SIG-M5 treated with dmso at 0.1 percent for 504 hours (cell line): ENCODE measurements at regions not wholly inside any gene's neighbourhood (a gene's known extent, or its start where the extent isn't known, plus 50 kb on each side); places are given as distances from the start of the nearest gene placed in this dataset.
A peak's percentile ranks its signal among the peaks of the same experiment; 100 is the strongest.

ENCODE experiments used
- DNase-seq: peaks from one replicate; lab custom pipeline; 2025; ENCODE audit not compliant: unreplicated experiment; lab: John Stamatoyannopoulos, UW

DNA sequence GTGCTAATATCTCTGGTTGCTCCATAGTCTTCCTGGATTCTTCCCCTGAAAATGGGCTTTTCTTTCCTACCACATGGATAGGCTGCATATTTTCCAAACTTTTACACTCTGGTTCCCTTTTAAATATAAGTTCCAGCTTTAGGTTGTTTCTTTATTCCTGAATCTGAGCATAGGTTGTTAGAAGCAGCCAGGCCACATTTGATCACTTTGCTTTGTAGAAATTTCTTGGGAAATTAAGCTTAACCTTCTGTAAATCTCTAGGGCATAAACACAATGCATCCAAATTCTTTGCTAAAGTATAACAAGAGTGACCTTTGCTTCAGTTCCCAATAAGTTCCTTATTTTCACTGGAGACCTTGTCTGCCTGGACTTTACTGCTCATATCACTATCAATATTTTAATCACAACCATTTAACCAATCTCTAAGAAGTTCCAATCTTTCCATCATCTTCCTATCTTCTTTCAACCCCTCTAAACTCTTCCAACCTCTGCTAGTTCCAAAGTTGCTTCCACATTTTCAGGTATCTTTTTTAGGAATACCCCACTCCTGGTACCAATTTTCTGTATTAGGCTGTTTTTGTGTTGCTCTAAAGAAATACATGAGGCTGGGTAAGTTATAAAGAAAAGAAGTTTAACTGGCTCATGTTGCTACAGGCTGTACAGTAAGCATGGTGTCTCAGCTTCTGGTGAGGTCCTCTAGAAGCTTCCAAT is 389.6 kb upstream of the HS6ST1 start:
- DNase-seq: no peak

DNA sequence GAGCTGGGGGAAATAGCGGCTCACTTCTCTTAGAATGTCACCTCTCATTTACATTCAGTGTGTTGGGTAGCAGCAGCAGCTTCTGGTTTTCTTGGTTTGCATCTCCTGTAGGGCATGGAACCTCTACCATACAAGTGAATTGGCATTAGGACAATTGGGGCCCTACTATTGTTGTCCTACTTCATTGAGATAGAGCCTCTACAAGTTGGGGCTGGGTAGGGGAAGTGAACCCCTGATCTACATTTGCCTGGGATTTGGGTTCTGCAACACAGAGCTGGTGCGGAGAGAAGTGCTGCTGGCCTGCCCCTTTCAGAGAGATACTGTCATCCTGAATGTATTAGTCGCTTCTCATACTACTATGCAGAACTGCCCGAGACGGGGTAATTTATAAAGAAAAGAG is 391.6 kb upstream of the HS6ST1 start:
- no peak for DNase-seq

DNA sequence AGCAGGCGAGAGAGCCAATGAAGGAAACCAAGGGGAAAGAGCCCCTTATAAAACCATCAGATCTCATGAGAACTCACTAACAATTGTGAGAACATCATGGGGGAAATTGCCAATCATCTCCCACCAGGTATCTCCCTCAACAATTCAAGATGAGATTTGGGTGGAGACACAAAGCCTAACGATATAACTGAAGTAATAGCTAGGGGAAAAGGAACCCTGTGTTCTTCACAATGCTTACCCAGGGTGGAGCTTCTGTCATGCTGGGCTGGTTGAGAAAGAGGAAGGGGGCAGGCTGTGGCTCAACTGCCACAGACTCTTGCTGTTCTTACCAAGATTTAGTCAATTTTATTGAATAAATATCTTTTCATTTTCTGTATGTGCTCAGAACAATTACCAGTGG is 392.1 kb upstream of the HS6ST1 start:
- DNase-seq: peak; percentile 41

DNA sequence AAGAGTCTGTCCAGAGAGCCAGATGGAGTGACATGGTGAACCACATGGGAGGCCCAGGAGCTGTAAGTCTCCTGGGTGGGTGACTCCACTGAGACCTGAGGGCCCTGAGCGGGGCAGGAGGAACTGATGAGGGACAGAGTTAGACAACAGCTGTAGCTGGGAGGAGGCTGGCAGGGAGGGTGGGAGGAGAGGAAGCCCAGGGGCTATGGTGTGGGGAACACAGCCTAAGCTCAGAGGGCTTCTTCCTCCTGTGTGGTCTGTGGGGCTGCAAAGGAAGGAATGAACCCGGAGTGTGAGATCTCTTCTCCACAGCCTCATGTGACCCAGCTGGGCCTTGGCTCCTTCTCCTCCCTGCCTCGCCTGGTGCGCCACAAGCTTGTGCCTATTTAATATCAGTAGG is 395.6 kb upstream of the HS6ST1 start:
- DNase-seq: no peak

DNA sequence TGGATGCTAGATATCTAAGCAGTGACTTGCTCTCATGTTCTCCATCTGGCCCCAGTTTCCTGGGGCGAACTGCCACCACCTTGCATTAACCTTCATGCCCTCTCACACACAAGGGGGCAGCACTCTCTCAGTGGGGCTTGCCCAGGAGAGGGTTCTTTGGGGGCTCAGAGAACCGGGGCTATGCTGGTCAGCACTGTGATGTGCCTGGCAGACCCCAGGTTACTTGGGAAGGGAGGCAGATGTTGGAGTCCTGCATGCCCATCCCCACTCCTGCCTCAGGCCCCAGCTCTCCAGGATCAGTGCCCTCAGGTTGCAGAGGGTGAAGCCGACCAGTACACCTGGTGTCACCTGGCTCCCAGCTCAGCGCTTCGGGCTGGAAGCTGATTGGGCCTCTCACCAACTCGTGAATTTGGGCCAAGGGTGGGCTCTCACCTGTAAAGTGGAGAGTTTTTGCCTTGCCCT is 396.2 kb upstream of the HS6ST1 start:
- no peak for DNase-seq

DNA sequence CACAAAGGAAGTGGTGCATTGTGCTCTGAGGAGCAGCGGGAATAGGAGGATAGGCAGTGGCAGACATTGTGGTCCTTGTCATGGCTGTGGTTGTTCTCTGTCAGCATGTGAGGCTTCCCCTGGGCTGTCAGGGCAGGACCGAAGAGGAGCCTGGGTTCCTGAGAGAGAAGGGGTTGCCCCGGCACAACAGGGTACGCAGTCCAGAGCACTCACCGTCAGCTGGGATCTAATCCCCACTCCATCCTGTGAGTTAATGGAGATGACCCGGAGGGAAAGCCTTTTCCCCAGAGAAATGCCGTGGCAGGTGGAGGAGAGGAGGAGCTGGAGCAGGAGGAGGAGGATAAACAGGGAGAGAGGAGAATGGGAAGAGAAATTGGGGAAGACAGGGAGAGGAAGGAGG is 396.7 kb upstream of the HS6ST1 start:
- DNase-seq: no peak

DNA sequence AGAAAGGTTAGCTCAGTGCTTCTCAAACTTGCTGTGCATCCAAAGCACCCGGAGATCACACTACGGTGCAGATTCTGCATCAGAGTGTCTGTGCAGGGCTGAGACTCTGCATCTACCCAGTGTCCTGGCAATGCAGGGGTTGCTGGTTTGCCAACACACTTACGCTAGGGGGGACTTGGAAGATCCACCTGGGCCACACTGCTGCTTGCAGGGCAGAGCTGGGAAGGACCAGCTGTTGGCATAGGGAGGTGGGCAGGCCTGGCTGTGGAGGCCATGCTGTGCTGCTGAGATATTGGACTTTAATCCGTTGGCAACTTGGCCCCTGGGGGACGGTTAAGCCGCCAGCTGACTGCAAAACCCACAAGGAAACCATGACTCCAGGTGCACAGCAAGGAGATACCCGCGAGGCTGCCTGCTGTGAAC is 397.6 kb upstream of the HS6ST1 start:
- no peak for DNase-seq

DNA sequence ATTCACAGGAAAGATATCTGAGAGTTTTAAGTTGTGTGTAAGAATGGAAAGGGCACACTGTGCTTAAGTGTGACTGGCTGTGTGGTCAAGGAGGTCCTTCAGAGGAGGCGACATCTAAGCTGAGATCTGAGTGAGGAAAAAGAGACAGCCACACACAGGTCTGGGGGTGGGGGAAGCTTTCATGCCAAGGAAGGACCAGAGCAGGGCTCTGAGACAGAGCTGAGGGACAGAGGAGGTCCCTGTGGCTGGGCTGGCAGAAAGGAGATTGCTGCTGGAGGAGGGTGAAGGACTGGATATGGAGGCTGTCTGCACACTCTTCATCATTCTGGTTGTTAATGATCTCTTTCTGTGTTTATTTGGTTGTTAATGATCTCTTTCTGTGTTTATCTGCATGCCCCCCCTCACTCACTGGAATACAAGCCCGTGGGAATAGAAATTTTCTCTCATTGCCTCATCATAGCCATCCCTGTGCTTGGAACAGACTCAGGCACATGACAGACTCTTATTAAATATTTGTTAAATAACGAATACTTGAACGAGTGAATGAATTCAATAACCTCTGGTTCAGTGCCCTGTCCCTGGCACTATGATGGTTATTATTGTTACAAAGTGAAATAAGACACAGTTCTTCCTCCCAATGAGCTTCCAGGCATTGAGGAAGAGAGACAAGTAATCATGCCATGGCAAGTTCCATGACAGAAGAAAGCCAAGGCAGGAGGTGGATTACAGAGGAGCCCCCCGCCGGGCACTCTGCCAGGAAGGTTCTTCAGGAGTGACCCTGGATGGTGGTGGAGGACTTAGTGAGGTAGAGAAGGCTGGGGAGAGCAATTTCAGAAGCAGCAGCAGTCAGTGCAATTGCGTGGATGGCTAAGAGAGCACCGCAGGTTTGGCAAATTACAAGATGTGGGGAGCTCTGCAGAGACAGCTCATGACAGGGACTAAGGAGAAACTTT is 399.4 kb upstream of the HS6ST1 start:
- no peak for DNase-seq

DNA sequence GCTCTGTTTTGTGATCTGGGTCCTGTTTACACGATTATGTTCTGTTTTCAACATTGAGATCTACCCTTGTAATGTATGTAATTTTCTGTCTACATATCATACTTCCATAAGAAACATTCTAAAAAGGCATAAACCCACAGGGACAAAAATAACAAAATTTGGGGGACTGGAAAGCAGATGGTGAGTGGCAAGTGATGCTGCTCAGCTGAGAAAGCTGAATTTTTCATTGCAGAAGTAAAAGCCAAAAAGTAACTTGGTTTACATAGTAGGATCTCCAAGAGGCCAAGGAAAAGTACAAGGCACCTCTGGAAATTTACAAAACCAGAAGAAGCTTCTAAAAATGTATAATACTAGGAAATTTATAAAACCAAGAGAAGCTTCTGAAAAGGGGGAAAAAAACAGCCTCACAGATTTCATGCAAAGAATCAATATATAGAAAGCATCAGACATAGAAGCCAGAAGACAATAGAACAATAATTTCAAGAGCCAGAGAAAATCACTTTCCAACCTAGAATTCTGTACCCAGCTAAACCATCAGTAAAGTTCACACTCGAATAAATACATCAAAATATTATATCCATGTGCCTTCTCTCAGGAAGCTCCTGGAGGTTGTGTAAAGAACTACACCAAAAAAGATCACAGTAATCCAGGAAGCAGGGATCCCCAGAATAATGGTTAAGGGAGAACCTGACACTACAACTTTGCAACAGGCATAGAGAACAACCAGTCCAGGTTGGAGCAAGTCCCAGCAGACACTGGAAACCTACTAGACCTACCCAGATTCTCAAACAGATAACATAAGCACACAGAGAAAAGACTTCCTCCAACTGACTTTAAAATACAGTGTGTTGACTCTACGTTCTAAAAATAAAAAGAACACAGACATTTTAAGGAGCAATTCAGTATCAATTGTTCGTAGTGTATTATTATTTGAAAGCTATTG is 401.7 kb upstream of the HS6ST1 start:
- DNase-seq: peak; percentile 7

DNA sequence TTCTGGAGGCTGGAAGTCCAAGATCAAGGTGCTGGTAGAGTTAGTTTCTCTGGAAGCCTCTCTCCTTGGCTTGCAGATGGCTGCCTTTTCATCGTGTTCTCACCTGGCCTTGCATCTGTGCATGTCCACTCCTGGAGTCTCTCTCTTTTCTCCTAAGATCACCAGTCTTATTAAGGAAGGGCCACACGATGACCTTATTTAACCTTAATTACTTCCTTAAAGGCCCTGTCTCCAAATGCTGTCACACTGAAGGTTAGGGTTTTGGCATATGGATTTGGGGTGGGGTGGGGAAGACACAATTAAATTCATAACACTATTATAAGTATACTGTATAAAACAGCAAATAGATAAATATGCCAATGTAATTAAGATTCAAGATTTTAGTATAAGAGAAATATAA is 402.4 kb upstream of the HS6ST1 start:
- no peak for DNase-seq

DNA sequence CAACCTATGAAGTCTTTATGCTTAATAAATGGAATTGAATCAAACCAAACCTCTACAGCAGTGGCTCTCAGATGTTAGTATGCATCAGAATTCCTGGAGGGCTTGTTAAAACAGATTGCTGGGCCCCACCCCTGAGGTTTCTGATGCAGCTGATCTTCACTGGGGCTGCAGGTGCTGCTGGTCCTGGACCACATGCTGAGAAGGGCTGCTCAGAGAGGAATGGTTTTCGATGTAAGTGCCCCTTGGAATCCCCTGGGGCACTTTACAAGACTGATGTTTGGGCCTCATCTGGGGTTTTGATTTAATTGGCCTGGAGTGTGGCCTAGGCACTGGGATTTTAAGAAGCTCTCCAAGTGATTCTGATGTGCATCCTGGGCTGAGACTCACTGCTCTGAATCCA is 403.8 kb upstream of the HS6ST1 start:
- DNase-seq: no peak

DNA sequence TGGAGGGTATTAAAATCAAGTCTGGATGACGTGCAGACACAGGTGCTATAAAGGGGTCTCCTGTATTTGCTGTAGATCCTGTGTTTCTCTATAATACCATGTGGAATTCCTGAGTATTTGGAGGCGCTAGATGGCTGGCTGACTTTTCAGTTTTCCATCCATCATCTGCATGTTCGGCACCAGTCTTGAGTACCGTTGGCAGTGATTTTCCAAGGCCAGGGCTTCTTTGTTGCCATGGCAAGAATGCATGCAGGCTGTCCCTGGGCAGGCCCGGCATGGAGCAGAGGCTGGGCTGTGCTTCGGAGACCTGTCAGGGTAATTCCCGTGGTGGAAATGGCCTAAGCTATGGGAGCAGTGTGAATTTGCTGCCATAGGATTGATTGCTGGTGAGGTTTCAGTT is 405.9 kb upstream of the HS6ST1 start:
- DNase-seq: no peak

DNA sequence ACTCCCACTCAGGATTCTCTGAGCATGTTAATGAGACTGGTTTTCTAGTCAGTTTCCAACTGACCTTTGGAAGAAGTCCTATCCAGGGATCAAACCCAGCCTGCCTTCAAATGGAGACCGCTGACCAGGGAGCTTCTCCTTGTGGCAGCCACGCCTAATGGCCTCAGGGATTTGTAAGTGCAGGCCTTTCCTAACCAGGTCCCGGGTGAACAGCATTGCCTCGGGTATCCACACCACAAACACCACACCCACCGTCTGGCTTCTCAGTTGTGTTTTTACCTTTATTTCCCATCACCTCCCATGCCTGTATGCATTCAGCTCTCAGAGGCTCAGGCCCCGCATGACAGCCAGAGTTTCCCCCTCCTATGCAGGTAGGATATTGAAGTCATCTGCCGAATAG is 406.3 kb upstream of the HS6ST1 start:
- DNase-seq: no peak

DNA sequence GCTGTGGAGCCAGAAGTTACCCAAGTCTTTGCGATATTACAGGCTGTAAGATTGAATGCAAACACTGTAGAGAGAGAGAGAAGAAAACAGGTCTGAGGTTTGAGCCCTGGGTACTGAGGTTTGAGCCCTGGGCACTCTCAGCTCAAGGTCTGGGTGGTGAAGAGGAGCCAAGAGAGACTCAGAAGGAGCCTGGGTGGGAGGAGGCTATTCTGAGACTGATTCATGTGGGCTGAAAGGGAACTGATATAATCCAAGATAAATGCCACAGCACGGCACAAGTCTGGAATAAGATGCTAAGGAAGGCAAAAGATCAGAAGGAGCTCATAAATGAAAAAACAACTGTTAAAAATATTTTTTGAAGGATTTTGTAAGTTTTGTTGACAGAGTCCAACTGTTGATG is 407.6 kb upstream of the HS6ST1 start:
- DNase-seq: no peak

DNA sequence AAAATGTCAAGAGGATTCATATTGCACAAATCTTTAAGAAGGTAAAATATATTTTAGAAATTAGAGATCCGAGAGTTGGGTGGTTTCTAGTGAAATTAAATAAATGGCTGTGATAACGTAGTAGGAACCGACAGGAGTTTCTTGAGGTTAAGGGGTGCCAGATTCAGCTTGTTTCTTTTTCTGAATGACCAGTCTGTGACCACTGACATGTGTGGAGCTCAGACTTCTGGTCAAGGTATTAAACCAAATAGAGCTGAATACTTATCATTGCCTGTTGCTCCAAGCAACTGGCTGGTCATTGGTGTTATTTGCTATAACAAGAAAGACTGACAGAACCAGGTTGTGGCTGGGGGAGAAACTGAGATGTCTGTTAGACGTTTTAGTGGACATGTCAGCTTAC is 408.2 kb upstream of the HS6ST1 start:
- no peak for DNase-seq

DNA sequence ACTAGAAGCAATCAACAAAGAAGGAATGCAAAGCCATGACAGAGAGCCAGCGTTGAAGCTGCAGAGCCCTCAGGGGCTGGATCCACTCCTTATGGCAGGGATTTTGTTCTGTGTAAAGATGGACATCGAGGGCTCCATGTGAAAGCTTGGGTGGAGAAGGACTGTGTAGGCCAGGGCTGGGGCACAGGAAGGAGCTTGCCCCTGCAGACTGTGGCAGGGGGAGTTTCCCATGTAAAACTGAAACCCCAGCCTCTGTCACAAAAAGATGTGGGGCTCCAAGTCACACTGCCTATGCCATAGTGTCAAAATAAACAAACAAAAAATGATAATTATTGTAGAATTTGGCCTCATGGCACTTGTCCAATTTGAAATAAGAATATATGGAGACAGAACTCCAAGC is 408.7 kb upstream of the HS6ST1 start:
- no peak for DNase-seq

DNA sequence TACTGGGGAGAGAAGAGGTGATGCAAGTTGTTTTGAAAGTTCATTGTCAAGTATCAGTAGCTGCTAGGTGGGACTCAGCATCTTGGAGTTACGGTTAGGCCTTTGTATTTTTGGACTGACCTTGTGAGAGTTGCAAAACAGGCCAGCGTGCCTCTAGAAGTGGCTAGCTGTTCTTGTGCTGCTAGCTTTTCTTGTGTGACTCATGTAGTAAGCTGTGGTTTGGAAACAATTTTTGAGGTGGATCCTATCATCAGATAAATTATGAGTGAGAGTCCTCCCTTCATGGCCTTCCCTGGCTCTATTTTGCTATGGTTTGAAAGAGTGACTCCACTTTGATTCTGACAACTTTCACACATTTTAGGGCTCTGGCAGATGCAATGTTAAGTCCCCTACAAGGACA is 409.2 kb upstream of the HS6ST1 start:
- peak; percentile 21 for DNase-seq

DNA sequence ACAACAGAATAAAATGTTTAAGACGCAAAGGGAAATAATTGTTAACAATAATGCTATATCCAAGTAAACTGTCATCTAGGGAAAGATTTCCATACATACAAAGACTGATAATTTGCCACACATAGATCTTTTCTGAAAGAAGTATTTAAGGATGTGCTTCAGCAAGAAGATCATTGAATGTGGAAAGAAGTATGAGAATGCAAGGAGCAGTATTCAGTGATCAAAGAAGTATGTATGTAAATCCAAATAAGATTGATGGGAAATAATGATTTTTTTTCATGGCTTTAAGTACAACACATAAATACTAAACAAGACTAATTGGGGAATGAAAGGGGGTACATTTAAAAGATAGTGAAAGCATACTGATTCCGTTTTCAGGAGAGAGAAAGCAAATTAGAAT is 410.4 kb upstream of the HS6ST1 start:
- DNase-seq: no peak

DNA sequence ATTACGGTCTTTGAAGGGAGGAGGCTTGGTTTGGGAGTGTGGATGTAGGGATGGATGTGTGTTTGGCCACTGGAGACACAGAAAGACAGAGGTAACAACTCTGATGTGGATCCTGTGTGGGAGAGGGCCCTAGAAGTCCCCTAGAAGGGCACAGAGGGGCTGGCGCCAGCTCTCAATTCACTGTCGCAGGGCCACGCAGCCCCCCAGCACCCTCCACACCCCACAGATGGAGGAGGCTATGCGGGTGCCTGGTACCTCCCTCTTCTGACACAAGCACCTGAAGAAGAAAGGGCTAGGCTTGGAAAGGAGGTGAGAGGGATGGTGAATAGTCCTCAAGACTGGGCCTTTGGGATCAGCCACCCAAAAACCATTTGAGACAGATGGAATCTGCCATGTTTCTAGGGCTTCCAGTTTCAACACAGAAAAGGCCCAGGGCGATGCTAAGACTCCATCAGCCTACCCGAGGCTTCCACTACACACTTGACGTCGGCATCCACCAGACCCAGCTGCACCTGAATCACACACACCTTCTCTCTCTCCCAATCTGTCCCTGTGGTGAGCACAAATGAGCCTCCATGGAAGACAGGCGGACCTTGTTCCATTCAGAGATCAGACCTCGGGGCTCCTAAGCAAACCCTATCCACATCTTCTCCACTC is 413.5 kb upstream of the HS6ST1 start:
- DNase-seq: no peak

DNA sequence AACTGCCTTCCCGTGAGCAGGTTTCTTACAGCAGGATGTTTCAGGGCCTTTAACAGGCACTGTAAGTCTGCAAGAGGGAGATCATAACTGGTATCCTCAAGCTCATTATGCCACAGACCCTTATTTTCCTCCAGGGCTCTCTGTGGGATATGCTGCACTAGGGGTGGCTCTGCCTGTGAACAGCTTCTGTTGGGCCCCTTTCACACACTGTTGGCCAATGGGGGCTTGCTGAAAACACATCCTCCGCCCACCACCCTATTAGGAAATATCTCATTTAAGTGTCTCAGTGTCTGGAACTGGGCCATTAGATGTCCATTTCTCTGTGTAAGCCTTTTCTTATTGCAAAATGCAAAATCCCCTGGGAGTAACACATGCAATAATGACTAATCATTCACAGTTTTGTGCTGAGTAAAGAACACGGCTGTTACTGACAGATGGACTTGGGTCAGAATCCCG is 414.3 kb upstream of the HS6ST1 start:
- peak; percentile 24 for DNase-seq

DNA sequence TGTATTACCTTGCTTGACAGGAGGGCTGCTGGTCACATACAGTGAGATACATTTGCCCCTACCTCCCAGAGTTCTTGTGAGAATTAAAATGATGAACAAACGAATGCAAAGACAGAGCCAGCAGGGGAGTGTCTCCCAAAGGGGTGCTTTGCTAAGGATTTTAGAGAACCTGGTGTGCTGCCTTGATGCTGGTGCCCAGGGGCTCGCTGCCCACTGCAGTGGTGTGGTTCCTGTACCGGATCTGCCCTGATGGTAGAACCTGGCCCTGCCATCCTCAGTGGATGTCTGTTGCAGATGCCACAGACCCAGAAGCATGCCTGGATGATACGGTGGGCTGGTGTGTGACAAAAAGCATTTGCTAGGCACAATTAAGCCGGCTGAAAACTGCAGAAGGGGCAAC is 414.8 kb upstream of the HS6ST1 start:
- DNase-seq: no peak
